ENCODE measurements at regions not wholly inside any gene's neighbourhood (a gene's known extent, or its start where the extent isn't known, plus 50 kb on each side); places are given as distances from the start of the nearest gene placed in this dataset.

GRCh38 chr2:37527361-37527760 is 144.1 kb downstream of the CDC42EP3 start (continued):
- TF ChIP-seq REST (IDR thresholded peaks at IDR 0.05): no peak
- TF ChIP-seq EHMT2 (IDR thresholded peaks at IDR 0.05; ENCODE audit: low read depth): no peak
- no peak for TF ChIP-seq NPAS2 (CRISPR knock-in tag; IDR thresholded peaks at IDR 0.05; ENCODE audit: borderline replicate concordance)
- TF ChIP-seq POLR2A (IDR thresholded peaks at IDR 0.05; ENCODE audit: low read length): no peak

GRCh38 chr2:37529830-37530415 is 141.5 kb downstream of the CDC42EP3 start:
- Histone ChIP-seq H3K9me3 (no peaks in the 10 kb centered on the region), H3K4me3 (no peak overlapping the region), H3K4me2 (no peak overlapping the region), H3K27ac (no peak overlapping the region), H3K4me1 (peaks cover 11% of the 10 kb centered on the region)
- ChIA-PET CTCF (interaction anchor here (0.6 to 1.2 kb wide), 6 partner anchors 10 to 346 kb away, joined by 3 to 4 read pairs (median 3); no protein-coding TSS in a partner anchor), POLR2A (no interaction called here)
- ATAC-seq (no peak), FAIRE-seq (no peak), DNase-seq (ENCODE audit: low read depth in 1 of 2, low spot score in 1 of 2) (no peak)
- TF ChIP-seq POLR2A (IDR thresholded peaks at IDR 0.05; ENCODE audit: low read length) (no peak), HMGXB4 (CRISPR knock-in tag; IDR thresholded peaks at IDR 0.05; ENCODE audit: borderline replicate concordance) (no peak), EHMT2 (IDR thresholded peaks at IDR 0.05; ENCODE audit: low read depth) (no peak), HOXB13 (CRISPR knock-in tag; IDR thresholded peaks at IDR 0.05; ENCODE audit: low read depth) (no peak), POLR2AphosphoS2 (conservative IDR thresholded peaks at IDR 0.05; ENCODE audit: low read length) (no peak), EP300 (IDR thresholded peaks at IDR 0.05) (no peak), ESRRA (IDR thresholded peaks at IDR 0.05; ENCODE audit: borderline replicate concordance, low read length) (no peak), FOSL2 (IDR thresholded peaks at IDR 0.05) (no peak), FOSL2 (CRISPR knock-in tag; IDR thresholded peaks at IDR 0.05) (no peak), RFX5 (IDR thresholded peaks at IDR 0.05) (no peak), JUN (IDR thresholded peaks at IDR 0.05) (no peak), NR3C1 (IDR thresholded peaks at IDR 0.05) (no peak), HES2 (IDR thresholded peaks at IDR 0.05) (no peak), HOXB5 (CRISPR knock-in tag; IDR thresholded peaks at IDR 0.05) (no peak)
- WGBS (ENCODE audit: missing lambda C conversion rate): 79% methylated on average over 1 of the region's 1 CpG

- ChIA-PET CTCF (interaction anchor here (2.1 kb wide), 1 partner anchor 118 kb away, joined by 8 read pairs; no protein-coding TSS in a partner anchor), POLR2A (interaction anchor here (0.9 kb wide), 1 partner anchor 54 kb away, joined by 3 read pairs; no protein-coding TSS in a partner anchor)
- no peak overlapping the region for H3K4me3 ChIP-seq
- peak overlapping the region in 1 of 2 experiments; percentile 45; a peak in 2 of 6 replicates for H3K27ac ChIP-seq
- peaks cover 11% of the 10 kb centered on the region for H3K4me1 ChIP-seq
- ATAC-seq (no peak), DNase-seq (ENCODE audit: low read depth in 1 of 2, low spot score in 1 of 2) (no peak), FAIRE-seq (no peak)
- no peaks in the 10 kb centered on the region for H3K9me3 ChIP-seq
- WGBS (ENCODE audit: missing lambda C conversion rate): 94% methylated on average over 2 of the region's 2 CpGs
- peak overlapping the region; percentile 73; the same call in 1 of the 3 replicates for H3K4me2 ChIP-seq
- TF ChIP-seq FOSB (CRISPR knock-in tag; IDR thresholded peaks at IDR 0.05) (no peak), HOXB5 (CRISPR knock-in tag; IDR thresholded peaks at IDR 0.05) (no peak), ZNF302 (CRISPR knock-in tag; IDR thresholded peaks at IDR 0.05) (no peak), MAFK (IDR thresholded peaks at IDR 0.05; ENCODE audit: partially characterized antibody) (no peak), HMGXB4 (CRISPR knock-in tag; IDR thresholded peaks at IDR 0.05; ENCODE audit: borderline replicate concordance) (no peak), BCL3 (IDR thresholded peaks at IDR 0.05) (no peak), SREBF2 (IDR thresholded peaks at IDR 0.05) (no peak), HEYL (CRISPR knock-in tag; IDR thresholded peaks at IDR 0.05) (no peak), ESRRA (IDR thresholded peaks at IDR 0.05; ENCODE audit: borderline replicate concordance, low read length) (no peak), RCOR1 (IDR thresholded peaks at IDR 0.05; ENCODE audit: low read depth, low read length) (no peak), HDAC2 (IDR thresholded peaks at IDR 0.05) (no peak), BHLHE40 (IDR thresholded peaks at IDR 0.05; ENCODE audit: low read depth, low read length) (no peak), TP53 (CRISPR knock-in tag; IDR thresholded peaks at IDR 0.05) (no peak)
These were observed 138.9 kb downstream of the CDC42EP3 start for GRCh38 chr2:37532503-37532902.

Measured in A549 (cell line).